ENCODE measurements at regions not wholly inside any gene's neighbourhood (a gene's known extent, or its start where the extent isn't known, plus 50 kb on each side); places are given as distances from the start of the nearest gene placed in this dataset.
A peak's percentile ranks its signal among the peaks of the same experiment; 100 is the strongest.

DNA sequence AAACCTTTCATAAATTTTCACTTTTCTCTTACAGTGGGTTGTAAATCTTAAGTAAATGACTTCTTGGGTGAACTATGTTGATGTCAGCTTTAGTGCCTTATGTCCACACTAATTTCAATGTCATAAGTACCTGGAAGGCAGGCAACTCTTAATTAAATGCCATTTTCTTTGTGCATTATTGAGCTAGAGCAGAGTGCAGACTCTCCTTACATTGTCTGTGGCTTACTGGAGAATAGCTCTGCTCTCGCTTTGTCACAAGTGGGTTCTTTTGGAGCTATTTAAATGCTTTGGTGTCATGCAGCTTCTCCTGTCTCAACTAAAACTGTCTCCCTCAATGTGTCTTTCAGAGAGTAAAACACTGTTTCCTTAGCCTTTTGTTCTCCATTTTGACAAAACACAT lies 411.6 kb downstream of the STIM2 start:
- Histone ChIP-seq H3K27ac (no peak overlapping the region), H3K4me1 (no peaks in the 10 kb centered on the region), H3K4me3 (no peak overlapping the region), H3K36me3 (no peaks in the 10 kb centered on the region), H3K9me3 (no peaks in the 10 kb centered on the region), H3K27me3 (no peaks in the 10 kb centered on the region)
- no peak for ATAC-seq
- no peak for DNase-seq
- intact Hi-C loops (cut with DNase I), result no loop called here
- TF ChIP-seq, protein P1, sequence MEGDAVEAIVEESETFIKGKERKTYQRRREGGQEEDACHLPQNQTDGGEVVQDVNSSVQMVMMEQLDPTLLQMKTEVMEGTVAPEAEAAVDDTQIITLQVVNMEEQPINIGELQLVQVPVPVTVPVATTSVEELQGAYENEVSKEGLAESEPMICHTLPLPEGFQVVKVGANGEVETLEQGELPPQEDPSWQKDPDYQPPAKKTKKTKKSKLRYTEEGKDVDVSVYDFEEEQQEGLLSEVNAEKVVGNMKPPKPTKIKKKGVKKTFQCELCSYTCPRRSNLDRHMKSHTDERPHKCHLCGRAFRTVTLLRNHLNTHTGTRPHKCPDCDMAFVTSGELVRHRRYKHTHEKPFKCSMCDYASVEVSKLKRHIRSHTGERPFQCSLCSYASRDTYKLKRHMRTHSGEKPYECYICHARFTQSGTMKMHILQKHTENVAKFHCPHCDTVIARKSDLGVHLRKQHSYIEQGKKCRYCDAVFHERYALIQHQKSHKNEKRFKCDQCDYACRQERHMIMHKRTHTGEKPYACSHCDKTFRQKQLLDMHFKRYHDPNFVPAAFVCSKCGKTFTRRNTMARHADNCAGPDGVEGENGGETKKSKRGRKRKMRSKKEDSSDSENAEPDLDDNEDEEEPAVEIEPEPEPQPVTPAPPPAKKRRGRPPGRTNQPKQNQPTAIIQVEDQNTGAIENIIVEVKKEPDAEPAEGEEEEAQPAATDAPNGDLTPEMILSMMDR (IDR thresholded peaks at IDR 0.05), result no peak
- WGBS, 2 donors, result 3 to 39% methylated on average over 1 of the region's 1 CpG
- no peak for FAIRE-seq

DNA sequence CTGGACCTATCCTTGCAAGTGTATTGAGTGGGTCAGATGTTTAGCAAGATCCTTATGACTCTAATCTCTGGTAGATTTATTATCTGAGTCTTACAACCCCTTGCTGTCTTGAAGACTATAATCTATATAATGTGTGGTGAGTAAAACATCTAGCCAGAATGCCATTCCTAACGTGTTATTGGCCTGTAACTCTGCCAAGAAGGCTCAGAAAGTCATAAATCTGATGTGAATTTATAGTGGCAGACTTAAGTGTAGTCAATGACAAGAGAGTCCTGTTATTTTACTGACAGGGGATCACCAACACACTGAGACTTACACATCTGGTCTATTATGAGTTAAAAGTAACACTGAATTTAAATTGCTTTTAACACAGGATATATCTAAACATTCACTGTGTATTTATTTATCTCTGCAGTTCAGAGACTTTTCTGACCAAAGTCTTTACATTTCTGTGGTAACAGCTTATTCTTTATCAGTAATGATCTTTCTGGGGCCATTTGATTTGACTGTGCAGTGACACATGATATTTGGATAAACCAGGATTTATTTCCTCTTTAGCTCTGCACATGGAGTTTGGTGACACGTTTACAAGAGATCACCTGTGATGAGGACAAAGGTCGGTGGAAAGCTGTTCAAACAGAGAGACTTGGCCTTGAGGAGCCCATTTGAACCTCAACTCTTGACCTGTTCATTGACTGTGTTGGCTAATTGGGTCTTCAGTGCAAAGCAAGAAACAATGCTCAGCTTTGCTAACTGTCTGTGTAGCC lies 415.8 kb downstream of the STIM2 start:
- DNase-seq, result no peak
- no peak for ATAC-seq
- FAIRE-seq, result no peak

DNA sequence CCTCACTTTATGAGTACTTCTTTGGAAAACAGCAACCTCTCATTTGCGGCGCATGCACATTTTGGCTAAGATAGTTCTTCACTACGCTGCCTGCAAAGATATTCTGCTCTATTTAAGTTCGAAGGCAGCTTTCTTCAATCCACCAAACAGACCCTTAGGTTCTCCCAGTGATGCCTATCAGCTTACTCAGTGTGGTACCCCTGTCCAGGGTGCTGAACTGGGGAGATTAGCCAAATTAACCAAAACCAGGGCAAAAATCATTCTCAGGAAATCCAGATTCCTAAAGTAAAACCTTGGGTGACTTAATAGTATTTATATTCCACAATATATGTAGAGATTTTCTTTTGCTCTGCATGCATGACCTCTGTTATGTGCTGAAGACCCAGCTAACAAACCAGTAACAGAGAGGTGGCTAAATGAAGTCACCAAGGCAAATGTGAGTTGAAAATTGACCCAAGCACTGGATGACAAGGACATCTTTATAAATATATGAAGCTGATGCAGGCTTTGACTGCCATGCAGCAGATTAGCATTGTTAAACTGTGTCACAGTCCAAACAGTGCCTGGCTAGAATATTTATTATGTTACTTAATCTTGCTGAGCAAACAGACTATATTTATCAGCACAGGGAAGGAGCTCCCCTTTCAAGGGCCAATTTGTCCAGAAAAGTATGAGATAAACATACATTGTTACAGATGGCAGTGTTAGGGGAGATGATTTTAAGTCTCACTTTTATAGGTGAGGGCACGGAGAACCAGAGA lies 418.2 kb downstream of the STIM2 start:
- no peaks in the 10 kb centered on the region for H3K9me3 ChIP-seq
- H3K27ac ChIP-seq, result no peak overlapping the region
- DNase-seq, result peak in 2 of 6 donors; percentile 10 to 14
- no peaks in the 10 kb centered on the region for H3K36me3 ChIP-seq
- TF ChIP-seq, protein P1 (IDR thresholded peaks at IDR 0.05), result no peak
- H3K4me3 ChIP-seq, result no peak overlapping the region
- H3K27me3 ChIP-seq, result no peaks in the 10 kb centered on the region
- ATAC-seq, result peak in 3 of 4 donors; percentile 48 to 67 (median 62)
- no peaks in the 10 kb centered on the region for H3K4me1 ChIP-seq
- whole genome bisulfite sequencing, 2 donors, result 39 to 42% methylated on average over 5 of the region's 5 CpGs
- no peak for FAIRE-seq
- intact Hi-C loops (cut with DNase I), result no loop called here

More for the DNA sequence above, 415.8 kb downstream of the STIM2 start:
- TF ChIP-seq, protein P1 (IDR thresholded peaks at IDR 0.05), result no peak
- H3K27me3 ChIP-seq, result no peaks in the 10 kb centered on the region
- no peak overlapping the region for H3K27ac ChIP-seq
- intact Hi-C loops (cut with DNase I), result no loop called here
- no peaks in the 10 kb centered on the region for H3K9me3 ChIP-seq
- no peaks in the 10 kb centered on the region for H3K36me3 ChIP-seq
- H3K4me1 ChIP-seq, result no peaks in the 10 kb centered on the region
- 15 to 17% methylated on average over 3 of the region's 3 CpGs for WGBS, 2 donors
- no peak overlapping the region for H3K4me3 ChIP-seq

DNA sequence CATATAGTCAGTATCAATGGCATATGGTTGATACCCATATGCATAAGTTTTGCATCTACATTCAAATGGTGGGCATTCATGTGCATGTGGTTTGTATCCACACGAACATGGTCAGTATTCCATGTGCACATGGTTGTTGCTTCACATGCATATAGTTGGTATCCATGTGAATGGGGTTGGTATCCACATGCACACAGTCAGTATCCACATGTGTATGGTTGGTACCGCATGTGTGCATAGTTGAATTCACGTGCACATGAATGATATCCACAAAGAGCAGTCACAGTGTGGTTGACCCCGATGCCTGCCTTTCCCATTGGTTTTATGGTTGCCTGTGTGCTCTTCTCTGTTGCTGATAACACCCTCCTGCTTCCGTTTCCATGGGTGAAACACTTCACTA lies 427.9 kb downstream of the STIM2 start:
- 62 to 72% methylated on average over 5 of the region's 5 CpGs for WGBS, 2 donors
- Histone ChIP-seq H3K27ac (no peak overlapping the region), H3K4me3 (no peak overlapping the region), H3K27me3 (no peaks in the 10 kb centered on the region), H3K9me3 (no peaks in the 10 kb centered on the region), H3K4me1 (no peaks in the 10 kb centered on the region), H3K36me3 (no peaks in the 10 kb centered on the region)
- no peak for DNase-seq
- ATAC-seq, result no peak
- TF ChIP-seq, protein P1 (IDR thresholded peaks at IDR 0.05), result no peak
- no peak for FAIRE-seq
- intact Hi-C loops (cut with DNase I), result no loop called here

DNA sequence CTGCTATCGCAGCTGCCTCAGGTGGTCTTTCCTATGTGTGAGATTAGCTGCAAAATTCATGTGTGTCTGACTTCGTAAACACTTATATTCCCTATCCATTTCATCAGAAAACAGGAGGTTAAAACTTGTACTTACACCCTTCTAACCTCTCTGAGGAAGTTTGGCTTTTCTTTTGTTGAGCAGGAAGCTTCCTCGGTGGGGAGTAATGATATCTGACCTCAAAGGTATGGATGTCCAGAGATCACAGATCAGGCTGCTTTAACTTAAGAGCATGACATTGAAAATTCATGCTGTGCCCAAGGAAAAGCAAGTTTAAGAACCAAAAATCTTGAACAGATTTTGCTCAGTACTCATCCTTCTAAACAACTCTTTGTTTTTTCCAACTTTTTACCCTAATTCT lies 429.1 kb downstream of the STIM2 start:
- Histone ChIP-seq H3K36me3 (no peaks in the 10 kb centered on the region), H3K27me3 (no peaks in the 10 kb centered on the region), H3K9me3 (no peaks in the 10 kb centered on the region), H3K4me3 (no peak overlapping the region), H3K27ac (no peak overlapping the region), H3K4me1 (no peaks in the 10 kb centered on the region)
- DNase-seq (no peak), FAIRE-seq (no peak), ATAC-seq (no peak)
- intact Hi-C loops (cut with DNase I), result no loop called here
- TF ChIP-seq, protein P1 (IDR thresholded peaks at IDR 0.05), result no peak
- 40 to 54% methylated on average over 3 of the region's 3 CpGs for WGBS, 2 donors
